Karpas-422 (cell line): ENCODE measurements at regions not wholly inside any gene's neighbourhood (a gene's known extent, or its start where the extent isn't known, plus 50 kb on each side); places are given as distances from the start of the nearest gene placed in this dataset. TPM values are rescaled to one million over a fixed set of nuclear protein-coding genes. Genes with fewer than 3 reads are reported as not detected.

Source experiments
- DNase-seq: peaks from one replicate; pipeline ENCODE4 v3.0.0-alpha.2; 2015
- H2AFZ ChIP-seq: fragments of 200-600 bp; sonication (generic); 2 replicates; pipeline ENCODE4 v1.6.1; 2014; ENCODE audit warnings: antibody characterized with exemption, low read length, mixed read lengths
- H3K27ac ChIP-seq: fragments of 200-600 bp; sonication (generic); 2 replicates; pipeline ENCODE4 v1.5.1; 2014; ENCODE audit warnings: mild to moderate bottlenecking, low read length, moderate library complexity
- H3K27me3 ChIP-seq: fragments of 200-600 bp; sonication (generic); 2 replicates; pipeline ENCODE4 v1.6.1; 2014; ENCODE audit warnings: low read length, mixed read lengths
- H3K36me3 ChIP-seq: fragments of 200-600 bp; sonication (generic); 2 replicates; pipeline ENCODE4 v1.6.1; 2014; ENCODE audit warnings: low read length, mixed read lengths; ENCODE audit not compliant: insufficient read depth
- H3K4me1 ChIP-seq: fragments of 200-600 bp; sonication (generic); 2 replicates; pipeline ENCODE4 v1.6.1; 2014; ENCODE audit warnings: mild to moderate bottlenecking, low read length, mixed read lengths
- H3K4me2 ChIP-seq: fragments of 200-600 bp; sonication (generic); 2 replicates; pipeline ENCODE4 v1.6.1; 2014; ENCODE audit warnings: low read length, low read depth, mild to moderate bottlenecking; ENCODE audit not compliant: poor library complexity, severe bottlenecking
- H3K4me3 ChIP-seq: fragments of 200-600 bp; sonication (generic); 2 replicates; pipeline ENCODE4 v1.5.1; 2014; ENCODE audit warnings: mild to moderate bottlenecking, antibody characterized with exemption, low read length, mixed read lengths
- H3K79me2 ChIP-seq: fragments of 200-600 bp; sonication (generic); 2 replicates; pipeline ENCODE4 v1.6.1; 2014; ENCODE audit warnings: mild to moderate bottlenecking, low read length, mixed read lengths
- H3K9ac ChIP-seq: fragments of 200-600 bp; sonication (generic); 2 replicates; pipeline ENCODE4 v1.6.0; 2014; ENCODE audit warnings: low read length
- H3K9me2 ChIP-seq: fragments of 200-600 bp; sonication (generic), shearing (Covaris generic); replicated peaks from 2 replicates; pipeline ENCODE4 v1.6.0; 2014; ENCODE audit warnings: mild to moderate bottlenecking, low read length, moderate library complexity; ENCODE audit not compliant: insufficient read depth
- H3K9me3 ChIP-seq: fragments of 300-700, 200-600 bp; sonication (generic); 2 replicates; pipeline ENCODE4 v1.6.1; 2014; ENCODE audit warnings: low read length, mixed read lengths
- H4K20me1 ChIP-seq: fragments of 200-600 bp; sonication (generic); 2 replicates; pipeline ENCODE4 v1.6.1; 2014; ENCODE audit warnings: mild to moderate bottlenecking, antibody characterized with exemption, low read length, low read depth; ENCODE audit not compliant: insufficient read depth
- small RNA-seq: library from RNA; depleted of rRNA; stranded (forward); fragments of <200 nt; gene quantifications from one replicate; pipeline ENCODE3, GENCODE V24; 2014

DNA sequence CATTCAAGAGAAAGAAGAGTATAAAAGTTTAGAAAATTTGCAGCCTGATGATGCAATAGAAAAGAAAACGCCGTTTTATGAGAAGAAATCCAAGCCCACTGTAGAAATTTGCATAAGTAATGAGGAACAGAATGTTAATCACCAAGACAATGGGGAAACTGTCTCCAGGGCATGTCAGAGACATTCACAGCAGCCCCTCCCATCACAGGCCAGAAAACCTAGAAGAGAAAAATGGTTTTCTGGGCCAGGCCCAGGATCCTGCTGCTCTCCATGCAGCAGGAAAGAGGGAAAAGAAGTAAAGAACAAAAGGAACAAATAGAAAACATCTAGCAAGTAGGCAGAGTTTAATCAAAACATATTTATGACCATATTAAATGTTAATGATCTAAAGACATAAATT, 119.0 kb downstream of the ANKRD50 start:
- Histone ChIP-seq H3K4me2 (no peak overlapping the region), H3K9ac (no peak overlapping the region), H3K9me3 (0 out of 2 replicates have a peak, but pooled peaks cover 3% of the 10 kb centered on the region)

DNA sequence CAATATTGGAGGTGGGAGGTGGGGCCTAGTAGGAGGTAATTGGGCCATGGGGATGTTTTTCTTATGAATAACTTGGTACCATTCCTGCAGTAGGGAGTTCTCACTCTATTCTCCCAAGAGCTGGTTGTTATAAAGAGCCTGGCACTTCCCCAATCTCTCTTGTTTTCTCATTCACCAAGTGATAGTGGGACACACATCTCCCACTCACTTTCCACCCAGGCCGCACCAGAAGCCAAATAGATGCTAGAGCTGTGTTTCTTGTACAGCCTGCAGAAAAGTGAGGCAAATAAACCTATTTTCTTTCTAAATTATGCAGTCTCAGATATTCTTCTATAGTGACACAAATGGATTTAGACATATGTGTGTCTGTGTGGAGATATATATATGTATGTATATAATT, 117.6 kb downstream of the ANKRD50 start:
- Histone ChIP-seq H3K27ac (no peak overlapping the region), H3K4me1 (no peaks in the 10 kb centered on the region), H3K4me2 (no peak overlapping the region), H4K20me1 (no peaks in the 10 kb centered on the region), H3K27me3 (no peaks in the 10 kb centered on the region), H3K9ac (no peak overlapping the region), H3K9me2 (no peaks in the 10 kb centered on the region), H2AFZ (no peak overlapping the region), H3K36me3 (no peaks in the 10 kb centered on the region), H3K4me3 (no peak overlapping the region), H3K9me3 (peaks cover 10% of the 10 kb centered on the region; the same call in 1 of the 2 replicates), H3K79me2 (no peaks in the 10 kb centered on the region)
- no peak for DNase-seq

More for the DNA sequence above, 119.0 kb downstream of the ANKRD50 start:
- H3K4me3 ChIP-seq: no peak overlapping the region
- no peaks in the 10 kb centered on the region for H3K79me2 ChIP-seq
- H2AFZ ChIP-seq: no peak overlapping the region
- no peaks in the 10 kb centered on the region for H3K27me3 ChIP-seq
- H3K4me1 ChIP-seq: no peaks in the 10 kb centered on the region
- DNase-seq: no peak
- H3K27ac ChIP-seq: no peak overlapping the region
- H3K9me2 ChIP-seq: no peaks in the 10 kb centered on the region
- H4K20me1 ChIP-seq: no peaks in the 10 kb centered on the region
- no peaks in the 10 kb centered on the region for H3K36me3 ChIP-seq

DNA sequence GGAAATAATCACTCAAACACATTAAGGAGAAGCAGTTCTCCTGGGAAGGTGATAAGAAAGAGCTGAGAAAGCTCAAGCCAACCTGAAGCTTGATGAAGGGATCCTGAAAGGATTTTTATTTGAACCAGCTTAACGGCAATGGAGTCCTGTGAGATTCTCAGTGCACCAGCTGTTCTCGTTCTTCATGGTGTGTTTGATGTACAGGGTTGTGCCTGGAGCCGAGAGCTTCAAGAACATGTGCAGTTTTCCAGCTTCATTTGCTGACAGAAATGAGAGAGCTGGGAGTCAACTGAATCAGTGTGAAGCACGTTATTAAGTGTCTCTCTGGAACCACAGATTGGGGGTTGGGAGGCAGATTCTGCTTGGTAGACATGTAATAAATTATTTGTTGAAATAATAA, 115.7 kb downstream of the ANKRD50 start:
- Histone ChIP-seq H3K79me2 (no peaks in the 10 kb centered on the region), H2AFZ (no peak overlapping the region), H3K36me3 (no peaks in the 10 kb centered on the region), H3K4me2 (no peak overlapping the region), H3K9ac (no peak overlapping the region), H4K20me1 (no peaks in the 10 kb centered on the region), H3K27me3 (no peaks in the 10 kb centered on the region), H3K9me2 (no peaks in the 10 kb centered on the region), H3K27ac (no peak overlapping the region), H3K9me3 (peaks cover 19% of the 10 kb centered on the region; the same call in 1 of the 2 replicates), H3K4me1 (no peaks in the 10 kb centered on the region), H3K4me3 (no peak overlapping the region)
- no peak for DNase-seq

DNA sequence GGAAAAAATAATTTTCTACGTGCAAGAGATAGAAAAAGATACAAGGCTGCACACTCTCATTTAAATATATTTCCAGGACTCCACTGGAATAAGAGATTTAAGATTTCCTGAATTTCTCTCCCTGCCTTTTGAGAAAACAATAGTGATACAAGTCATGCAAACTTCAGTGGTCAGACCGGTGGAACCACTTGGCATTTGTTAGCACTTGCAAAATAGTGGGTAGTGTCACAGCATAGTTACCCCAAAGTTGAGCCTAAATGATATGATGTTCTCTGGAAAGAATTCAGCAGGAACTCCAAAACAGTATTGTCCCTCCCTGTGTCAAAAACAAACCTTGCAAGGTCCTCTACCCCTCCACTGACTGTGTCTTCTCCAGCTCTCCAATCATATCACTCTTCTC, 102.3 kb downstream of the ANKRD50 start:
- H3K9me3 ChIP-seq: peaks cover 6% of the 10 kb centered on the region; the same call in 1 of the 2 replicates
- no peaks in the 10 kb centered on the region for H3K9me2 ChIP-seq
- no peak overlapping the region for H3K4me3 ChIP-seq
- no peak for DNase-seq
- H4K20me1 ChIP-seq: no peaks in the 10 kb centered on the region
- H3K36me3 ChIP-seq: no peaks in the 10 kb centered on the region
- H3K9ac ChIP-seq: no peak overlapping the region
- no peak overlapping the region for H2AFZ ChIP-seq
- H3K79me2 ChIP-seq: no peaks in the 10 kb centered on the region
- H3K27me3 ChIP-seq: no peaks in the 10 kb centered on the region
- H3K27ac ChIP-seq: no peak overlapping the region
- no peak overlapping the region for H3K4me2 ChIP-seq
- H3K4me1 ChIP-seq: no peaks in the 10 kb centered on the region

Small RNA genes lying in the stretch of these regions (small RNA-seq; reads per million reads assigned to genes)
- not detected for gene AC093767.1
